ENCODE measurements at regions not wholly inside any gene's neighbourhood (a gene's known extent, or its start where the extent isn't known, plus 50 kb on each side); places are given as distances from the start of the nearest gene placed in this dataset.
A peak's percentile ranks its signal among the peaks of the same experiment; 100 is the strongest.

DNA sequence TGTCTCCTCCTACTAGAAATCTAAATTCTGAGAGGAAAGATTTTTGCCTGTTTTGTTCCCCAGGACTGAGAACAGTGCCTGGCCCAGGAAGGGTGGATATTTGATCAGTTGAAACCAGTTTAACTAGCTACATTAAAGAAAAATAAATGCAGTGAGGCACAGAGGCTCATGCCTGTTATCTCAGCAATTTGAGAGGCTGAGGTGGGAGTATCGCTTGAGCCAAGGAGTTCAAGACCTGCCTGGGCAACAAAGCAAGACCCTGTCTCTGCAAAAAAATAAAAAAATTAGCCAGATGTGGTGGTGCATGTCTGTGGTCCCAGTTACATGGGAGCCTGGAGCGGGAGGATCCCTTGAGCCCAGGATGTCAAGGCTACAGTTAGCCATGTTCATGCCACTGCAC is 104.8 kb upstream of the CPEB4 start:
- no peaks in the 10 kb centered on the region for H3K27me3 ChIP-seq
- H3K36me3 ChIP-seq, result no peaks in the 10 kb centered on the region
- no peak for DNase-seq
- TF ChIP-seq, protein P1, sequence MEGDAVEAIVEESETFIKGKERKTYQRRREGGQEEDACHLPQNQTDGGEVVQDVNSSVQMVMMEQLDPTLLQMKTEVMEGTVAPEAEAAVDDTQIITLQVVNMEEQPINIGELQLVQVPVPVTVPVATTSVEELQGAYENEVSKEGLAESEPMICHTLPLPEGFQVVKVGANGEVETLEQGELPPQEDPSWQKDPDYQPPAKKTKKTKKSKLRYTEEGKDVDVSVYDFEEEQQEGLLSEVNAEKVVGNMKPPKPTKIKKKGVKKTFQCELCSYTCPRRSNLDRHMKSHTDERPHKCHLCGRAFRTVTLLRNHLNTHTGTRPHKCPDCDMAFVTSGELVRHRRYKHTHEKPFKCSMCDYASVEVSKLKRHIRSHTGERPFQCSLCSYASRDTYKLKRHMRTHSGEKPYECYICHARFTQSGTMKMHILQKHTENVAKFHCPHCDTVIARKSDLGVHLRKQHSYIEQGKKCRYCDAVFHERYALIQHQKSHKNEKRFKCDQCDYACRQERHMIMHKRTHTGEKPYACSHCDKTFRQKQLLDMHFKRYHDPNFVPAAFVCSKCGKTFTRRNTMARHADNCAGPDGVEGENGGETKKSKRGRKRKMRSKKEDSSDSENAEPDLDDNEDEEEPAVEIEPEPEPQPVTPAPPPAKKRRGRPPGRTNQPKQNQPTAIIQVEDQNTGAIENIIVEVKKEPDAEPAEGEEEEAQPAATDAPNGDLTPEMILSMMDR (IDR thresholded peaks at IDR 0.05), result no peak
- no peak overlapping the region for H3K4me3 ChIP-seq
- intact Hi-C loops (cut with DNase I), result no loop called here
- H3K4me1 ChIP-seq, result peaks cover 0 to 56% of the 10 kb centered on the region in 2 donors
- H3K27ac ChIP-seq, result peak overlapping the region in 1 of 2 donors; percentile 90
- no peaks in the 10 kb centered on the region for H3K9me3 ChIP-seq
- ATAC-seq, result no peak

DNA sequence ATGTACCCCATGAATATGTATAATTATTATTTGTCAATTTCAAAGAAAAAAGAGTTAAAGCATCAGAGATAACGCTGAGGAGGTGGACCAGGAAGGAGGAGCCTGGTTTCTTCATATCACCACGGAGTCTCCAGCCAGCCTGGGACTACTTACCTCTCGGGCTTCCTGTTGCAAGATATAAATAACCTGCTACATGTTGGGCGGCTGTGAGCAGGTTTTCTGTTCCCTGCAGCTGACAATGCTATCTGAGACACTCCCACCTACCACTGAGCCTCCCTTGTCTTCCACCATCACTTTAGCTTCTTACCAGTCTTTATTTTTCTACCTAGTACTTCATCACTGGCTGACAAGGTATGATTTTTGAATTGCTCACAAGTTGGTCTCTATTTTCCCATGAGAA is 102.7 kb upstream of the CPEB4 start:
- Histone ChIP-seq H3K36me3 (no peaks in the 10 kb centered on the region), H3K4me3 (no peak overlapping the region), H3K27me3 (no peaks in the 10 kb centered on the region), H3K27ac (no peak overlapping the region), H3K4me1 (peaks cover 0 to 48% of the 10 kb centered on the region in 2 donors), H3K9me3 (no peaks in the 10 kb centered on the region)
- intact Hi-C loops (cut with DNase I), result no loop called here
- ATAC-seq (no peak), DNase-seq (no peak)
- TF ChIP-seq, protein P1 (IDR thresholded peaks at IDR 0.05), result no peak

DNA sequence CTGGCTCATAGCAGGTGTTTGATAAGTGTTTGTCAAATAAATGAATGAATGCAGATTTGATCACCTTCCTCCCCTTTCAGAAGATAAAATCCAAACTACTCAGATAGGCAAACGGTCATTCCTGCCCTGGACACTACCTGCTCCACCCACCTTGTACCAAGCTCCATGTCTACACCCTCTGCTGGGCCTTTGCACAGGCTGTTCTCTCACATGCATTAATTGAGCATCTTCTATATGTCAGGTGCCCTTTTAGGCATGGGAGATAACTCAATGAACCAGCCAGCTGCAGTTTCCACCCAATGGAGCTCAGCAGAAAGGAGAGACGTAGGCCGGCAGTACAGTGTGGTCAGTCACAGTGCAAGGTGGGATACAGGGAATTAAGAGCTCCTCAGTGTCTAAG is 102.3 kb upstream of the CPEB4 start:
- intact Hi-C loops (cut with DNase I), result no loop called here
- DNase-seq (peak in 1 of 4 donors; percentile 3), ATAC-seq (no peak)
- peaks cover 0 to 48% of the 10 kb centered on the region in 2 donors for H3K4me1 ChIP-seq
- TF ChIP-seq, protein P1 (IDR thresholded peaks at IDR 0.05), result no peak
- H3K9me3 ChIP-seq, result no peaks in the 10 kb centered on the region
- H3K4me3 ChIP-seq, result no peak overlapping the region
- H3K27me3 ChIP-seq, result no peaks in the 10 kb centered on the region
- H3K27ac ChIP-seq, result no peak overlapping the region
- no peaks in the 10 kb centered on the region for H3K36me3 ChIP-seq

DNA sequence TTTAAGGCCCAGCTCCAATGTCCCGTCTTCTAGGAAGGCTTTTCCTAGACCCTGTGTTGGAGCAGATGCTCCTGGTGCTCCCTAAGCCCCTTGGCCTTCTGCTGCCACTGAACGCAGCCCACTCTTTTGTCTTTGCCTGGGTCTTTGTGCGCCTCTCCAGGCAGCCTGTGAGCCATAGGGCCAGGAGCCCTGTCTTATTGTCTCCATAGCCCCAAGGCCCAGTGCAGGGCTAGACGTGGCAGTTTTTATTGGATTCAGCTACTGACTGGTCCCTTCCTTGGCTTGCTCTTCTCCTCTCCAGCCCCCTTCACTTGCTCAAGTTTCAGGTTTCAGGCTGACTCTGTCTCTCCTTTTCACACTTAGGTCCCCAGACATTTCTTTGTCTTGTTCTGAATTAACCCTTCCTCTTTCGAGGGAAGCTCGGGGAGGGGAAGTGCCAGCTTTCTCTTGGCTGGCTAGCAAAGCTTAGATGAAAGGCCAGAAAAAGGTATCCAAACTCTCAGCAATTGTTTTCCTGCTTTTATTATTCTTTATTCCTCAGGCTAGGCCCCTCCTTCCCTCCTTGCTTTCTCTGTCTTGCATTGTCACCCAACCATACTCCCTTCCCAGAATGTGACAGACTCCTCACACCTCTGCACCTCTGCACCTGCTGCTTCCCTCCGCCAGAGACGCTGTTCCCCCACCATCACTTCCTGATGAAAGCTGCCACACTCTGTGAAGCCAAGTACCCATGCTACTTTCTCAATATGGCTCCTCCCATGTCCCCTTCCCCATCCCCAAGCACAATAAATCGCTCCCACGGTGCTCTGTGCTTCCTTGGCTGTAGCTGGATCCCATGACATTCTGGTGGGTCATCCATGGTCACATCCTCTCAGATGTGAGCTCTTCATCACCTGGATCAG is 101.6 kb upstream of the CPEB4 start:
- H3K4me1 ChIP-seq, result peaks cover 0 to 42% of the 10 kb centered on the region in 2 donors
- ATAC-seq (no peak), DNase-seq (peak in 1 of 4 donors; percentile 23)
- H3K9me3 ChIP-seq, result no peaks in the 10 kb centered on the region
- H3K27me3 ChIP-seq, result no peaks in the 10 kb centered on the region
- intact Hi-C loops (cut with DNase I), result no loop called here
- H3K36me3 ChIP-seq, result no peaks in the 10 kb centered on the region
- no peak overlapping the region for H3K27ac ChIP-seq
- no peak overlapping the region for H3K4me3 ChIP-seq
- TF ChIP-seq, protein P1 (IDR thresholded peaks at IDR 0.05), result peak in 1 of 2 donors; percentile 33

DNA sequence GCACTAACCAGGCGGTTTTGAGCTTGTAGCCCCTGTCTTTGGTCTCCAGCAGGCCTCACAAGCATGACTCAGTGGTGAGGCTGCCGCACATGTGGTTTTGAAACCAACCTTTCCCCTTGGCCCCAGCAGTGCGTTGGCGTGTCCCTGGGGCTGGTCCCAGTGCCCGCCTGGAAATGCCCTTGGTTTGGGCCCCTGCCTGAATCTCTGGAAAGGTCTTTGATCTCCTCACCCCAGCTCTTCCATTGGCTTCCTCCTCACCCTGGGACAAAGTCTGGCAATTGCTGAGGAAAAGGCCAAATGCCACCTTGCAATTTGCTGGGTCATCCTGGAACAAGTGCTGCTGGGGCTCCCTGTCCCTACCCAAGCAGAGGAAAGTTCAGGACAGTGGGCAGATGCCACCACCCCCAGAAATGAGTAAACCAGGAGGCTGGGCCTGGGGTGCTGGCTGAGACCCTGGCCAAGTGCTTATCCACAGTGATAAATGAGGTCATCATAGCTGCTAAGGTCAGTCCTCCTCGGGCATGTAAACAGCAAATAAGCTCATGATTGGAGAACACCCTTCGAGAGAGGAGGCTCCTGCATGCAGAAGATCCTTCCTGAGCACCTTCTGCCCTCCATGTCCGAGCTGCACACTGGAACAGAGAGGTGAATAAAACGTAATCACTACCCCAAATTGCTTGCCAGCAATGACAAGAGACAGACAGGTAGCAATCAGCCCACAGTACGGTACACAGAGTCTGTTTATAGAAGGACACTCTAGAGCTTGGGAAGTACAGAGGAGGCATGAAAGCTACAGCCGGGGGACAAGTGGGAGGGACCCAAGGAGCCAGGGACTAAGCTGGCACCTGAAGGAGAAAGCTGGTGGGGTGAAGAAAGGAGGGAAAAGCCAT is 98.9 kb upstream of the CPEB4 start:
- peak; percentile 66 for ATAC-seq
- intact Hi-C loops (cut with DNase I), result no loop called here
- H3K4me1 ChIP-seq, result peaks cover 0 to 35% of the 10 kb centered on the region in 2 donors
- H3K36me3 ChIP-seq, result no peaks in the 10 kb centered on the region
- no peak overlapping the region for H3K4me3 ChIP-seq
- H3K27ac ChIP-seq, result no peak overlapping the region
- peak in 2 of 4 donors; percentile 67 to 83 for DNase-seq
- TF ChIP-seq, protein P1 (IDR thresholded peaks at IDR 0.05), result no peak
- H3K9me3 ChIP-seq, result no peaks in the 10 kb centered on the region
- H3K27me3 ChIP-seq, result no peaks in the 10 kb centered on the region

Data from left lung (tissue), 4 donors.